K562 (cell line): ENCODE measurements at regions not wholly inside any gene's neighbourhood (a gene's known extent, or its start where the extent isn't known, plus 50 kb on each side); places are given as distances from the start of the nearest gene placed in this dataset.

Experiments used
- ATAC-seq: fragments of 200-7000 bp; cut with Tn5 transposase; 3 replicates; pipeline ENCODE4 v1.9.1; 2020; ENCODE audit warnings: moderate library complexity
- BruUV-seq: library from RNA; stranded (reverse); fragments of 400-500 nt; replicated peaks from 2 replicates; lab custom pipeline; 2021; lab: Mats Ljungman, UMichigan
- CTCF ChIA-PET: fragments of 300-600 bp; formaldehyde crosslinking; extraction: SDS; loops from one replicate; lab custom pipeline; 2021; ENCODE audit warnings: low intra/inter-chr PET ratio; lab: Yijun Ruan, JAX
- POLR2A ChIA-PET: fragments of 300-600, 350-650 bp; sonication (Branson Sonifier 250); formaldehyde crosslinking; extraction: SDS; loops from one replicate; lab custom pipeline; 2021; ENCODE audit warnings: antibody characterized with exemption, inconsistent platforms; lab: Yijun Ruan, JAX
- DNase-seq, 4 experiments: peaks; one replicate each; pipeline versions ENCODE4 v3.0.0 to v3.0.0-alpha.2; 2011 to 2018; ENCODE audit warnings: low spot score in 3 of 4, mixed read lengths in 3 of 4; ENCODE audit errors: extremely low read depth in 1 of 4
- FAIRE-seq: peaks from 2 replicates; lab custom pipeline; 2011; peaks lifted over from hg19 to GRCh38; lab: Jason Lieb, UNC
- H2AFZ ChIP-seq: 2 replicates; pipeline ENCODE4 v1.6.0; 2011; ENCODE audit warnings: low read depth, low read length, control low read depth, inconsistent platforms
- H3K27ac ChIP-seq: fragments of 200-600 bp; 3 replicates; pipeline ENCODE4 v1.8.0; 2011; ENCODE audit warnings: low read depth, mild to moderate bottlenecking, control low read depth, inconsistent platforms, low read length, moderate library complexity, mixed read lengths; ENCODE audit errors: extremely low read depth
- H3K27me3 ChIP-seq, 2 experiments: fragments of 300-600 bp in 1 of 2; 2 replicates in 1 of 2; 3 replicates in 1 of 2; pipeline versions ENCODE4 v1.6.0 to v1.8.0; 2011; ENCODE audit warnings: inconsistent platforms in 2 of 2, low read length in 2 of 2, mild to moderate bottlenecking in 1 of 2, mixed read lengths in 1 of 2, moderate library complexity in 1 of 2; ENCODE audit not compliant: control insufficient read depth in 2 of 2, insufficient read depth in 2 of 2
- H3K36me3 ChIP-seq: fragments of 300-600 bp; 3 replicates; pipeline ENCODE4 v1.8.0; 2011; ENCODE audit warnings: mild to moderate bottlenecking, low read length, inconsistent platforms; ENCODE audit not compliant: control insufficient read depth, insufficient read depth
- H3K4me1 ChIP-seq, 2 experiments: fragments of 200-600 bp in 1 of 2; replicated peaks in 1 of 2; 2 replicates in 1 of 2; 3 replicates in 1 of 2; pipeline versions ENCODE4 v1.5.1 to v1.8.0; 2011; ENCODE audit warnings: inconsistent platforms in 2 of 2, low read length in 2 of 2, mild to moderate bottlenecking in 1 of 2, mixed read lengths in 1 of 2, moderate library complexity in 1 of 2; ENCODE audit not compliant: control insufficient read depth in 2 of 2, insufficient read depth in 2 of 2
- H3K4me2 ChIP-seq: 2 replicates; pipeline ENCODE4 v1.6.1; 2011; ENCODE audit warnings: low read length, control low read depth, inconsistent platforms, mixed read lengths; ENCODE audit not compliant: insufficient read depth
- H3K4me3 ChIP-seq: fragments of 200-600 bp; sonication (generic), shearing (Covaris generic); 2 replicates; pipeline ENCODE4 v1.5.1; 2016; ENCODE audit warnings: control low read depth, inconsistent platforms
- H3K79me2 ChIP-seq: fragments of 200-600 bp; 3 replicates; pipeline ENCODE4 v1.8.0; 2011; ENCODE audit warnings: low read length, inconsistent platforms; ENCODE audit not compliant: control insufficient read depth, insufficient read depth
- H3K9ac ChIP-seq, 2 experiments: 2 replicates each; pipeline versions ENCODE4 v1.6.0 to v1.6.1; 2011; ENCODE audit warnings: low read depth in 2 of 2, low read length in 2 of 2, control low read depth in 1 of 2, inconsistent platforms in 1 of 2, mild to moderate bottlenecking in 1 of 2, mixed read lengths in 1 of 2; ENCODE audit not compliant: insufficient read depth in 1 of 2
- H3K9me1 ChIP-seq: one replicate; pipeline ENCODE4 v1.6.0; 2011; ENCODE audit warnings: inconsistent platforms, mild to moderate bottlenecking, low read length, moderate library complexity; ENCODE audit not compliant: control insufficient read depth, insufficient read depth
- H3K9me3 ChIP-seq: replicated peaks from 2 replicates; pipeline ENCODE4 v1.5.1; 2011; ENCODE audit warnings: low read depth, low read length, inconsistent platforms; ENCODE audit not compliant: control insufficient read depth, insufficient read depth
- H4K20me1 ChIP-seq: replicated peaks from 2 replicates; pipeline ENCODE4 v1.6.1; 2011; ENCODE audit warnings: low read length, inconsistent platforms, mixed read lengths; ENCODE audit not compliant: control insufficient read depth, insufficient read depth
- ADNP ChIP-seq: fragments of 200-800 bp; sonication (Bioruptor generic); IDR thresholded peaks from 2 replicates; pipeline ENCODE4 v1.6.1; 2016; ENCODE audit warnings: missing genetic modification characterization, missing compliant biosample characterization
- CXXC5 ChIP-seq: fragments of 250-450 bp; sonication (Bioruptor Pico); IDR thresholded peaks from 2 replicates; pipeline ENCODE4 v1.8.0; 2022; ENCODE audit warnings: inconsistent platforms, mild to moderate bottlenecking, moderate library complexity
- KLF16 ChIP-seq: IDR thresholded peaks from 2 replicates; pipeline ENCODE4 v1.6.1; 2016; ENCODE audit warnings: antibody characterized with exemption
- NCOA4 ChIP-seq: fragments of 450-650 bp; IDR thresholded peaks from 2 replicates; pipeline ENCODE4 v1.6.1; 2018; ENCODE audit warnings: mild to moderate bottlenecking; ENCODE audit not compliant: partially characterized antibody
- TAL1 ChIP-seq: fragments of 450-650 bp; IDR thresholded peaks from 2 replicates; pipeline ENCODE4 v1.6.1; 2016; ENCODE audit warnings: mild to moderate bottlenecking
- WGBS: fragments of 100-300 bp; shearing (Covaris generic); methylation state at CpG from one replicate; pipeline ENCODE4 v1.1.6; 2016; ENCODE audit warnings: low coverage, mixed read lengths; ENCODE audit not compliant: insufficient coverage; ENCODE audit errors: missing lambda C conversion rate; 5-methylcytosine and 5-hydroxymethylcytosine counted together
- in situ Hi-C: fragments of 300-500 bp; cut with MboI; formaldehyde crosslinking; loops from 4 replicates; pipeline ENCODE4 v1.15.0; 2018; ENCODE audit warnings: inconsistent platforms, mixed read lengths
- intact Hi-C: fragments of 100-400 bp; cut with micrococcal nuclease; formaldehyde crosslinking; loops from 2 replicates; pipeline ENCODE4 v1.14.2; 2022
- TF ChIP-seq, protein P1 (sequence below): fragments of 450-650 bp; conservative IDR thresholded peaks from 2 replicates; pipeline ENCODE4 v1.6.1; 2016; ENCODE audit warnings: missing genetic modification characterization, low read depth, mild to moderate bottlenecking, control low read depth, missing compliant biosample characterization

DNA sequence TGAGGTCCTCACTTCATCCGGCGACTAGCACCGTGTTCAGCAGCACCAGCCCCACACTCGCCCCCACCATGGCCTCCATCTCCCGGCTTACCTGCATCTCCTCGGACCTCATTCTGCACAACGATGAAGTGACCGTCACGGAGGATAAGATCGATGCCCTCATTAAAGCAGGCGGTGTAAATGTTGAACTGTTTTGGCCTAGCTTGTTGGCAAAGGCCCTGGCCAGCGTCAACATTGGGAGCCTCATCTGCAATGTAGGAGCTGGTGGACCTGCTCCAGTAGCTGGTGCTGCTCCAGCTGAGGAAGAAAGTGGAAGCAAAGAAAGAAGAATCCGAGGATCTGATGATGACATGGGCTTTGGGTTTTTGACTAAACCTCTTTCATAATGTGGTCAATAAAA, 70.5 kb upstream of the MYCN start:
- H2AFZ ChIP-seq: no peak overlapping the region
- H3K27ac ChIP-seq: no peak overlapping the region
- no peaks in the 10 kb centered on the region for H4K20me1 ChIP-seq
- no peak for ATAC-seq
- BruUV-seq: no TSS peak
- POLR2A ChIA-PET: no interaction called here
- no peak for DNase-seq
- H3K9me1 ChIP-seq: no peaks in the 10 kb centered on the region
- no peaks in the 10 kb centered on the region for H3K36me3 ChIP-seq
- TF ChIP-seq, protein P1, sequence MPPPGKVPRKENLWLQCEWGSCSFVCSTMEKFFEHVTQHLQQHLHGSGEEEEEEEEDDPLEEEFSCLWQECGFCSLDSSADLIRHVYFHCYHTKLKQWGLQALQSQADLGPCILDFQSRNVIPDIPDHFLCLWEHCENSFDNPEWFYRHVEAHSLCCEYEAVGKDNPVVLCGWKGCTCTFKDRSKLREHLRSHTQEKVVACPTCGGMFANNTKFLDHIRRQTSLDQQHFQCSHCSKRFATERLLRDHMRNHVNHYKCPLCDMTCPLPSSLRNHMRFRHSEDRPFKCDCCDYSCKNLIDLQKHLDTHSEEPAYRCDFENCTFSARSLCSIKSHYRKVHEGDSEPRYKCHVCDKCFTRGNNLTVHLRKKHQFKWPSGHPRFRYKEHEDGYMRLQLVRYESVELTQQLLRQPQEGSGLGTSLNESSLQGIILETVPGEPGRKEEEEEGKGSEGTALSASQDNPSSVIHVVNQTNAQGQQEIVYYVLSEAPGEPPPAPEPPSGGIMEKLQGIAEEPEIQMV: no peak
- TF ChIP-seq KLF16 (no peak), ADNP (tag) (no peak), NCOA4 (no peak), CXXC5 (no peak), TAL1 (no peak)
- CTCF ChIA-PET: no interaction called here
- H3K4me2 ChIP-seq: no peak overlapping the region
- no peaks in the 10 kb centered on the region for H3K9me3 ChIP-seq
- H3K27me3 ChIP-seq: peaks cover 0 to 5% of the 10 kb centered on the region in 2 experiments; a peak in 1 of 5 replicates
- in situ Hi-C loops (no loop called here), intact Hi-C loops (no loop called here)
- 0% methylated on average over 13 of the region's 13 CpGs for WGBS
- H3K4me3 ChIP-seq: no peak overlapping the region
- no peaks in the 10 kb centered on the region for H3K79me2 ChIP-seq
- FAIRE-seq: no peak
- no peak overlapping the region for H3K9ac ChIP-seq
- no peaks in the 10 kb centered on the region for H3K4me1 ChIP-seq
